SK-N-SH (cell line): ENCODE measurements at regions not wholly inside any gene's neighbourhood (a gene's known extent, or its start where the extent isn't known, plus 50 kb on each side); places are given as distances from the start of the nearest gene placed in this dataset.
"Not testable (repeated sequence)": the region's sequence is repeated elsewhere in the genome, so short reads cannot be mapped to it uniquely, and the experiment has no call there.

ENCODE experiments used
- RAD21 ChIP-seq: IDR thresholded peaks from 2 replicates; pipeline ENCODE4 v1.6.1; 2012; ENCODE audit warnings: mild to moderate bottlenecking, low read length
- REST ChIP-seq: IDR thresholded peaks from 2 replicates; pipeline ENCODE4 v1.6.1; 2012; ENCODE audit warnings: mild to moderate bottlenecking, low read depth, low read length, moderate library complexity
- TAF1 ChIP-seq: IDR thresholded peaks from 2 replicates; pipeline ENCODE4 v1.6.1; 2012; ENCODE audit warnings: low read depth, mild to moderate bottlenecking, low read length, moderate library complexity, borderline replicate concordance

- not testable (repeated sequence) for TF ChIP-seq REST, TAF1, RAD21
These were observed 302.1 kb downstream of the CACNA1B start for GRCh38 chr9:138179671-138180070.
